IPS-15b (cell line): ENCODE measurements at regions not wholly inside any gene's neighbourhood (a gene's known extent, or its start where the extent isn't known, plus 50 kb on each side); places are given as distances from the start of the nearest gene placed in this dataset.

Experiments
- H3K27me3 ChIP-seq: one replicate; pipeline ENCODE4 v1.6.1; 2013; ENCODE audit warnings: low read length; ENCODE audit not compliant: control insufficient read depth, insufficient read depth
- H3K36me3 ChIP-seq: one replicate; pipeline ENCODE4 v1.6.1; 2013; ENCODE audit warnings: low read length; ENCODE audit not compliant: control insufficient read depth, insufficient read depth
- H3K4me1 ChIP-seq: one replicate; pipeline ENCODE4 v1.6.1; 2013; ENCODE audit warnings: mild to moderate bottlenecking, low read length; ENCODE audit not compliant: control insufficient read depth, insufficient read depth
- H3K4me3 ChIP-seq: one replicate; pipeline ENCODE4 v1.5.1; 2013; ENCODE audit warnings: low read depth, low read length
- H3K9ac ChIP-seq: one replicate; pipeline ENCODE4 v1.6.1; 2013; ENCODE audit warnings: low read depth, mild to moderate bottlenecking, low read length
- H3K9me3 ChIP-seq: one replicate; pipeline ENCODE4 v1.6.1; 2013; ENCODE audit warnings: mild to moderate bottlenecking, low read length; ENCODE audit not compliant: control insufficient read depth, insufficient read depth

GRCh38 chr14:100651999-100652508 is 64.8 kb upstream of the BEGAIN start:
- Histone ChIP-seq H3K9ac (no peak overlapping the region), H3K36me3 (no peaks in the 10 kb centered on the region), H3K4me1 (no peaks in the 10 kb centered on the region), H3K9me3 (no peaks in the 10 kb centered on the region), H3K27me3 (peaks cover 5% of the 10 kb centered on the region), H3K4me3 (no peak overlapping the region)

GRCh38 chr14:100652744-100653143 is 65.5 kb upstream of the BEGAIN start:
- Histone ChIP-seq H3K27me3 (peaks cover 5% of the 10 kb centered on the region), H3K4me3 (no peak overlapping the region), H3K4me1 (no peaks in the 10 kb centered on the region), H3K9ac (no peak overlapping the region), H3K9me3 (no peaks in the 10 kb centered on the region), H3K36me3 (no peaks in the 10 kb centered on the region)

GRCh38 chr14:100653409-100653808 is 66.2 kb upstream of the BEGAIN start:
- peaks cover 5% of the 10 kb centered on the region for H3K27me3 ChIP-seq
- H3K9me3 ChIP-seq = no peaks in the 10 kb centered on the region
- H3K9ac ChIP-seq = no peak overlapping the region
- no peak overlapping the region for H3K4me3 ChIP-seq
- H3K4me1 ChIP-seq = no peaks in the 10 kb centered on the region
- H3K36me3 ChIP-seq = no peaks in the 10 kb centered on the region

GRCh38 chr14:100654025-100654813 is 67.0 kb upstream of the BEGAIN start:
- Histone ChIP-seq H3K9ac (no peak overlapping the region), H3K9me3 (no peaks in the 10 kb centered on the region), H3K4me3 (no peak overlapping the region), H3K27me3 (peaks cover 5% of the 10 kb centered on the region), H3K4me1 (no peaks in the 10 kb centered on the region), H3K36me3 (no peaks in the 10 kb centered on the region)

- Histone ChIP-seq H3K9me3 (no peaks in the 10 kb centered on the region), H3K4me3 (no peak overlapping the region), H3K27me3 (peaks cover 5% of the 10 kb centered on the region), H3K4me1 (no peaks in the 10 kb centered on the region), H3K9ac (no peak overlapping the region), H3K36me3 (no peaks in the 10 kb centered on the region)
Measured at GRCh38 chr14:100654814-100655740, 67.9 kb upstream of the BEGAIN start.

- Histone ChIP-seq H3K36me3 (no peaks in the 10 kb centered on the region), H3K27me3 (peaks cover 5% of the 10 kb centered on the region), H3K9me3 (no peaks in the 10 kb centered on the region), H3K9ac (no peak overlapping the region), H3K4me1 (no peaks in the 10 kb centered on the region), H3K4me3 (no peak overlapping the region)
Measured at GRCh38 chr14:100655741-100656085, 68.5 kb upstream of the BEGAIN start.

- Histone ChIP-seq H3K4me3 (no peak overlapping the region), H3K9me3 (no peaks in the 10 kb centered on the region), H3K36me3 (no peaks in the 10 kb centered on the region), H3K27me3 (peaks cover 5% of the 10 kb centered on the region), H3K9ac (no peak overlapping the region), H3K4me1 (no peaks in the 10 kb centered on the region)
Measured at GRCh38 chr14:100656996-100657395, 69.7 kb upstream of the DLK1 start.

- Histone ChIP-seq H3K9me3 (no peaks in the 10 kb centered on the region), H3K9ac (no peak overlapping the region), H3K4me1 (no peaks in the 10 kb centered on the region), H3K36me3 (no peaks in the 10 kb centered on the region), H3K27me3 (peaks cover 5% of the 10 kb centered on the region), H3K4me3 (no peak overlapping the region)
Measured at GRCh38 chr14:100657780-100658179, 68.9 kb upstream of the DLK1 start.

- H3K9me3 ChIP-seq = no peaks in the 10 kb centered on the region
- H3K4me1 ChIP-seq = no peaks in the 10 kb centered on the region
- H3K9ac ChIP-seq = no peak overlapping the region
- no peak overlapping the region for H3K4me3 ChIP-seq
- H3K36me3 ChIP-seq = no peaks in the 10 kb centered on the region
- H3K27me3 ChIP-seq = peaks cover 5% of the 10 kb centered on the region
Measured at GRCh38 chr14:100658181-100658886, 68.4 kb upstream of the DLK1 start.

- Histone ChIP-seq H3K36me3 (no peaks in the 10 kb centered on the region), H3K9ac (no peak overlapping the region), H3K4me1 (no peaks in the 10 kb centered on the region), H3K9me3 (no peaks in the 10 kb centered on the region), H3K4me3 (no peak overlapping the region), H3K27me3 (no peaks in the 10 kb centered on the region)
Measured at GRCh38 chr14:100659345-100660001, 67.2 kb upstream of the DLK1 start.

GRCh38 chr14:100660498-100660881 is 66.2 kb upstream of the DLK1 start:
- no peaks in the 10 kb centered on the region for H3K9me3 ChIP-seq
- H3K4me1 ChIP-seq = no peaks in the 10 kb centered on the region
- H3K9ac ChIP-seq = no peak overlapping the region
- no peaks in the 10 kb centered on the region for H3K36me3 ChIP-seq
- H3K4me3 ChIP-seq = no peak overlapping the region
- no peaks in the 10 kb centered on the region for H3K27me3 ChIP-seq
